AG08396 (cell line): ENCODE measurements at regions not wholly inside any gene's neighbourhood (a gene's known extent, or its start where the extent isn't known, plus 50 kb on each side); places are given as distances from the start of the nearest gene placed in this dataset.
"Not testable (repeated sequence)": the region's sequence is repeated elsewhere in the genome, so short reads cannot be mapped to it uniquely, and the experiment has no call there.

ENCODE experiments used
- DNase-seq: peaks from one replicate; pipeline ENCODE4 v3.0.0; 2012; ENCODE audit warnings: low spot score, mixed read lengths

- DNase-seq: no peak
Observed at GRCh38 chr2:51335087-51336058, 303.4 kb upstream of the NRXN1 start.

GRCh38 chr2:51329512-51329911 lies 297.6 kb upstream of the NRXN1 start:
- no peak for DNase-seq

- DNase-seq: no peak
Observed at GRCh38 chr2:51324051-51324450, 292.1 kb upstream of the NRXN1 start.

- DNase-seq: no peak
Observed at GRCh38 chr2:51322613-51323012, 290.7 kb upstream of the NRXN1 start.

- no peak for DNase-seq
Observed at GRCh38 chr2:51304311-51304710, 272.4 kb upstream of the NRXN1 start.

GRCh38 chr2:51301381-51301780 lies 269.4 kb upstream of the NRXN1 start:
- no peak for DNase-seq

- DNase-seq: no peak
Observed at GRCh38 chr2:51299370-51299769, 267.4 kb upstream of the NRXN1 start.

GRCh38 chr2:51297488-51297887 lies 265.6 kb upstream of the NRXN1 start:
- no peak for DNase-seq

- DNase-seq: no peak
Observed at GRCh38 chr2:51293566-51294200, 261.8 kb upstream of the NRXN1 start.

- DNase-seq: no peak
Observed at GRCh38 chr2:51291762-51292551, 260.0 kb upstream of the NRXN1 start.

GRCh38 chr2:51290725-51291124 lies 258.8 kb upstream of the NRXN1 start:
- no peak for DNase-seq

GRCh38 chr2:51289045-51289444 lies 257.1 kb upstream of the NRXN1 start:
- DNase-seq: no peak

- DNase-seq: no peak
Observed at GRCh38 chr2:51268191-51268590, 236.3 kb upstream of the NRXN1 start.

GRCh38 chr2:51265539-51265938 lies 233.6 kb upstream of the NRXN1 start:
- no peak for DNase-seq

GRCh38 chr2:51263951-51264350 lies 232.0 kb upstream of the NRXN1 start:
- DNase-seq: no peak

- DNase-seq: not testable (repeated sequence)
Observed at GRCh38 chr2:51263101-51263500, 231.2 kb upstream of the NRXN1 start.

- no peak for DNase-seq
Observed at GRCh38 chr2:51258301-51258700, 226.4 kb upstream of the NRXN1 start.

GRCh38 chr2:51256736-51257135 lies 224.8 kb upstream of the NRXN1 start:
- no peak for DNase-seq

- no peak for DNase-seq
Observed at GRCh38 chr2:51251356-51251755, 219.4 kb upstream of the NRXN1 start.

GRCh38 chr2:51247252-51247805 lies 215.4 kb upstream of the NRXN1 start:
- no peak for DNase-seq

GRCh38 chr2:51243892-51244535 lies 212.1 kb upstream of the NRXN1 start:
- no peak for DNase-seq
